ENCODE measurements at regions not wholly inside any gene's neighbourhood (a gene's known extent, or its start where the extent isn't known, plus 50 kb on each side); places are given as distances from the start of the nearest gene placed in this dataset.

GRCh38 chr2:136377423-136378382 is 259.8 kb upstream of the CXCR4 start:
- no peak for DNase-seq
- 100% methylated on average over 2 of the region's 7 CpGs for WGBS (ENCODE audit: insufficient coverage)
- no peaks in the 10 kb centered on the region for H3K9me3 Mint-ChIP-seq
- Histone ChIP-seq H2AFZ (ENCODE audit: insufficient read depth, low read depth, low read length, poor library complexity, severe bottlenecking) (no peak overlapping the region), H3K4me2 (replicated peaks; ENCODE audit: extremely low read depth, low read length, poor library complexity, severe bottlenecking) (no peak overlapping the region), H3K27me3 (ENCODE audit: control insufficient read depth in 2 of 2, insufficient read depth in 2 of 2, low read length in 2 of 2) (no peaks in the 10 kb centered on the region), H3K4me1 (ENCODE audit: control insufficient read depth in 1 of 2, insufficient read depth in 2 of 2, low read length in 2 of 2) (peaks cover 21% of the 10 kb centered on the region in 2 donors), H3K4me3 (replicated peaks in 1 of 3; ENCODE audit: low read depth in 2 of 3, low read length in 3 of 3) (no peak overlapping the region), H4K20me1 (ENCODE audit: insufficient read depth, low read length) (no peaks in the 10 kb centered on the region), H3K36me3 (replicated peaks in 1 of 2; ENCODE audit: control insufficient read depth in 1 of 2, insufficient read depth in 2 of 2, low read length in 2 of 2) (no peaks in the 10 kb centered on the region), H3K9me3 (replicated peaks in 1 of 2; ENCODE audit: control insufficient read depth in 1 of 2, insufficient read depth in 1 of 2, low read length in 2 of 2) (no peaks in the 10 kb centered on the region), H3K27ac (ENCODE audit: low read depth in 1 of 2, low read length in 2 of 2) (no peak overlapping the region), H3K79me2 (ENCODE audit: insufficient read depth, low read length) (no peaks in the 10 kb centered on the region), H3K9ac (ENCODE audit: insufficient read depth, low read length, poor library complexity, severe bottlenecking) (no peak overlapping the region)
- intact Hi-C loops (cut with micrococcal nuclease) = loop anchor here in 1 of 2 donors (2.0 to 5.0 kb wide), 3 partner anchors 50 to 463 kb away; partner anchors contain the start of gene CXCR4
- peaks cover 0 to 1% (median 0%) of the 10 kb centered on the region in 3 donors for H3K27me3 Mint-ChIP-seq (ENCODE audit: low read depth in 3 of 3)
- H3K36me3 Mint-ChIP-seq = no peaks in the 10 kb centered on the region
- H3K4me3 Mint-ChIP-seq = no peak overlapping the region
- peaks cover 26% of the 10 kb centered on the region for H3K4me1 Mint-ChIP-seq
- TF ChIP-seq CTCF (IDR thresholded peaks at IDR 0.05) = no peak
- peak overlapping the region in 1 of 7 donors; percentile 69 for H3K27ac Mint-ChIP-seq

DNA sequence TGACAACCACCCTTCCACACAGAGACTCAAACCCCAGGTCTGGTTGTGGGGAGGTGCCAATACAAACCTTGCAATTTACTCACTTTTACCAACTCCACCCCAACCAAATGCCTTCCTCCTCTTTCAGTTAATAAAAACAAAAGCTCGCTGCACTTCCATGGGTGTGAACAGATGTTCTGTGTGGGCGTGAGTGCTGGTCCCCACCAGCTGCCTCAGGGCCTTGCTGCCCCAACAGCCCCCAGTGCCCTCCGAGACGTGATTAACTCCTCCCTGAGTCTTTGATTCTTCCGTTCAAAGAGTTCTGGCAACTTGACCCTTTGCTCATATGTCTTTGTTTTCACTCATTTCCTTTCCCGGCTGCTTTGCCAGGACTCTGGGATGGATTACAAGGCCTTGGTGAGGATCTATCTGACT is 258.9 kb upstream of the CXCR4 start:
- no peaks in the 10 kb centered on the region for H3K27me3 ChIP-seq (ENCODE audit: control insufficient read depth in 2 of 2, insufficient read depth in 2 of 2, low read length in 2 of 2)
- H3K27ac ChIP-seq (ENCODE audit: low read depth in 1 of 2, low read length in 2 of 2) = no peak overlapping the region
- WGBS (ENCODE audit: insufficient coverage) = 75% methylated on average over 2 of the region's 6 CpGs
- Mint-ChIP-seq H3K36me3 (no peaks in the 10 kb centered on the region), H3K4me1 (peaks cover 17% of the 10 kb centered on the region), H3K9me3 (no peaks in the 10 kb centered on the region), H3K4me3 (no peak overlapping the region), H3K27ac (peak overlapping the region in 2 of 7 donors; percentile 69 to 72), H3K27me3 (ENCODE audit: low read depth in 3 of 3) (peaks cover 0 to 1% (median 0%) of the 10 kb centered on the region in 3 donors)
- H4K20me1 ChIP-seq (ENCODE audit: insufficient read depth, low read length) = no peaks in the 10 kb centered on the region
- no peaks in the 10 kb centered on the region for H3K79me2 ChIP-seq (ENCODE audit: insufficient read depth, low read length)
- H3K9ac ChIP-seq (ENCODE audit: insufficient read depth, low read length, poor library complexity, severe bottlenecking) = no peak overlapping the region
- intact Hi-C loops (cut with micrococcal nuclease) = loop anchor here in 1 of 2 donors (5.0 kb wide), 2 partner anchors 50 to 260 kb away; partner anchors contain the start of gene CXCR4
- H3K4me3 ChIP-seq (replicated peaks in 1 of 3; ENCODE audit: low read depth in 2 of 3, low read length in 3 of 3) = no peak overlapping the region
- no peaks in the 10 kb centered on the region for H3K36me3 ChIP-seq (replicated peaks in 1 of 2; ENCODE audit: control insufficient read depth in 1 of 2, insufficient read depth in 2 of 2, low read length in 2 of 2)
- TF ChIP-seq CTCF (IDR thresholded peaks at IDR 0.05) = no peak
- H3K9me3 ChIP-seq (replicated peaks in 1 of 2; ENCODE audit: control insufficient read depth in 1 of 2, insufficient read depth in 1 of 2, low read length in 2 of 2) = no peaks in the 10 kb centered on the region
- no peak overlapping the region for H2AFZ ChIP-seq (ENCODE audit: insufficient read depth, low read depth, low read length, poor library complexity, severe bottlenecking)
- H3K4me1 ChIP-seq (ENCODE audit: control insufficient read depth in 1 of 2, insufficient read depth in 2 of 2, low read length in 2 of 2) = peaks cover 12% of the 10 kb centered on the region in 2 donors
- H3K4me2 ChIP-seq (replicated peaks; ENCODE audit: extremely low read depth, low read length, poor library complexity, severe bottlenecking) = no peak overlapping the region
- no peak for DNase-seq
